ENCODE measurements at regions not wholly inside any gene's neighbourhood (a gene's known extent, or its start where the extent isn't known, plus 50 kb on each side); places are given as distances from the start of the nearest gene placed in this dataset.

- no peak for DNase-seq (ENCODE audit: low read depth in 2 of 2, low spot score in 1 of 2)
These were observed 106.3 kb upstream of the SSBP2 start for GRCh38 chr5:81856948-81857928.

GRCh38 chr5:81855591-81855990, 104.7 kb upstream of the SSBP2 start:
- DNase-seq (ENCODE audit: low read depth in 2 of 2, low spot score in 1 of 2) = no peak

GRCh38 chr5:81854915-81855314, 104.0 kb upstream of the SSBP2 start:
- DNase-seq (ENCODE audit: low read depth in 2 of 2, low spot score in 1 of 2) = no peak

GRCh38 chr5:81854485-81854884, 103.6 kb upstream of the SSBP2 start:
- no peak for DNase-seq (ENCODE audit: low read depth in 2 of 2, low spot score in 1 of 2)

GRCh38 chr5:81853030-81853357, 102.1 kb upstream of the SSBP2 start:
- DNase-seq (ENCODE audit: low read depth in 2 of 2, low spot score in 1 of 2) = no peak

GRCh38 chr5:81852291-81853029, 101.6 kb upstream of the SSBP2 start:
- no peak for DNase-seq (ENCODE audit: low read depth in 2 of 2, low spot score in 1 of 2)

GRCh38 chr5:81851481-81852178, 100.7 kb upstream of the SSBP2 start:
- peak; percentile 56 to 71 for DNase-seq (ENCODE audit: low read depth in 2 of 2, low spot score in 1 of 2)

- DNase-seq (ENCODE audit: low read depth in 2 of 2, low spot score in 1 of 2) = no peak
These were observed 99.8 kb upstream of the SSBP2 start for GRCh38 chr5:81850501-81851357.

- no peak for DNase-seq (ENCODE audit: low read depth in 2 of 2, low spot score in 1 of 2)
These were observed 99.0 kb upstream of the SSBP2 start for GRCh38 chr5:81849770-81850367.

GRCh38 chr5:81848362-81848880, 97.5 kb upstream of the SSBP2 start:
- DNase-seq (ENCODE audit: low read depth in 2 of 2, low spot score in 1 of 2) = no peak

- no peak for DNase-seq (ENCODE audit: low read depth in 2 of 2, low spot score in 1 of 2)
These were observed 95.4 kb upstream of the SSBP2 start for GRCh38 chr5:81846301-81846700.

- DNase-seq (ENCODE audit: low read depth in 2 of 2, low spot score in 1 of 2) = no peak
These were observed 92.9 kb upstream of the SSBP2 start for GRCh38 chr5:81843845-81844244.

- DNase-seq (ENCODE audit: low read depth in 2 of 2, low spot score in 1 of 2) = no peak
These were observed 92.0 kb upstream of the SSBP2 start for GRCh38 chr5:81842795-81843398.

- DNase-seq (ENCODE audit: low read depth in 2 of 2, low spot score in 1 of 2) = no peak
These were observed 88.1 kb upstream of the SSBP2 start for GRCh38 chr5:81839034-81839433.

- no peak for DNase-seq (ENCODE audit: low read depth in 2 of 2, low spot score in 1 of 2)
These were observed 87.5 kb upstream of the SSBP2 start for GRCh38 chr5:81838307-81838906.

GRCh38 chr5:81837667-81838306, 86.9 kb upstream of the SSBP2 start:
- no peak for DNase-seq (ENCODE audit: low read depth in 2 of 2, low spot score in 1 of 2)

- no peak for DNase-seq (ENCODE audit: low read depth in 2 of 2, low spot score in 1 of 2)
These were observed 85.0 kb upstream of the SSBP2 start for GRCh38 chr5:81835814-81836367.

- DNase-seq (ENCODE audit: low read depth in 2 of 2, low spot score in 1 of 2) = no peak
These were observed 83.2 kb upstream of the SSBP2 start for GRCh38 chr5:81834021-81834660.
